ENCODE measurements at regions not wholly inside any gene's neighbourhood (a gene's known extent, or its start where the extent isn't known, plus 50 kb on each side); places are given as distances from the start of the nearest gene placed in this dataset.
A peak's percentile ranks its signal among the peaks of the same experiment; 100 is the strongest.

DNA sequence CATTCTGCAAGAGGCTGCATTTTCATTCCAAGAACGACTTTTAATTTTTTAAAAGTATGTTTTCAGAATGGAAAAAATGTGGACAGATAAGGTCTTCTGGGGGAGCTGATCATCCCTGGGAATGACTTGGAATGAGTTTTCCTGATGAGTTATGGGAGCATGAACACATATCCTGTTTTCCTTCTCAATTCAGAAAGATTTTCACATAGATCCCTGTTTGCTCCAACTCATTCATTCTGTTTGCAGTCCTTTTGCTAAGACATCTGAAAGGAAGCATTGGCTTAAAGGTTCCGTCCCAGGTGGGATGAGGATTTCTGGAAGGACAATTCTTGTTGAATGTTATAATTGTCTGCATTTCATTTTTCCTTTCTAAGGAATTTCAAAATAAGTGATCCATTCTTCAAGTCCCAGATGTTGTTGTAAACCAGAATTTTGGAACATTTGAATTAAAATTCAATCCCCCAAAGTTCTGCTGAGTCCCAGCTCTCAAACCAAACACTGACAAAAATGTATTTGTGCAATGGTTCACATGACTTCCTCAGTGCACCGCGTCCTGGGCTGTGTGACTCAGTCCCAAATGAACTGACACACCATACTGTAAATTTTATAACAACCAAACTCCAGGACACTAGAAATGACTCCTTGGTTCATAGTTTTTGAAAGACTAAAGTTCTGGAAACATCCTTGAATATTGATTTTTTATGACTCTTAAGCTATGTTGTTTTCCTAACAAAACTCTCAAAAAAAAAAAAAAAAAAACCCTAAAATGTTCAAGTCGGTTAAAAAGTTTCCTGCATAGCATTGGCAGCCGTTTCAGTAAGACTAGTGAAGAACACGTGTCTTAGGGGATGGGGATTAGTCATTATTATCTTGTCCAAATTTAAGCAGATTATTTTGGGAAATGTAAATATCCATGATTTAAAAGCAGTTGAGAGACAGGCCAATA lies 281.8 kb upstream of the TCF4 start:
- H3K4me1 ChIP-seq (ENCODE audit: control insufficient read depth in 3 of 3, insufficient read depth in 3 of 3, low read length in 3 of 3) = peaks cover 0 to 6% (median 2%) of the 10 kb centered on the region in 3 donors
- H3K9me3 ChIP-seq (ENCODE audit: control insufficient read depth in 3 of 3, low read length in 3 of 3) = no peaks in the 10 kb centered on the region

GRCh38 chr18:55868909-55869308 lies 280.9 kb upstream of the TCF4 start:
- H3K27ac ChIP-seq (ENCODE audit: low read depth, low read length) = no peak overlapping the region
- peaks cover 0 to 8% (median 2%) of the 10 kb centered on the region in 3 donors for H3K4me1 ChIP-seq (ENCODE audit: control insufficient read depth in 3 of 3, insufficient read depth in 3 of 3, low read length in 3 of 3)

More for the DNA sequence above, 281.8 kb upstream of the TCF4 start:
- Histone ChIP-seq H3K9ac (ENCODE audit: low read depth in 1 of 3, low read length in 3 of 3) (no peak overlapping the region), H3K36me3 (ENCODE audit: control insufficient read depth in 3 of 3, insufficient read depth in 3 of 3, low read length in 3 of 3) (no peaks in the 10 kb centered on the region), H3K4me3 (ENCODE audit: low read length in 3 of 3) (no peak overlapping the region), H3K27ac (ENCODE audit: low read depth, low read length) (no peak overlapping the region), H3K27me3 (ENCODE audit: control insufficient read depth in 3 of 3, insufficient read depth in 3 of 3, low read length in 3 of 3) (peaks cover 2 to 10% (median 7%) of the 10 kb centered on the region in 3 donors)

DNA sequence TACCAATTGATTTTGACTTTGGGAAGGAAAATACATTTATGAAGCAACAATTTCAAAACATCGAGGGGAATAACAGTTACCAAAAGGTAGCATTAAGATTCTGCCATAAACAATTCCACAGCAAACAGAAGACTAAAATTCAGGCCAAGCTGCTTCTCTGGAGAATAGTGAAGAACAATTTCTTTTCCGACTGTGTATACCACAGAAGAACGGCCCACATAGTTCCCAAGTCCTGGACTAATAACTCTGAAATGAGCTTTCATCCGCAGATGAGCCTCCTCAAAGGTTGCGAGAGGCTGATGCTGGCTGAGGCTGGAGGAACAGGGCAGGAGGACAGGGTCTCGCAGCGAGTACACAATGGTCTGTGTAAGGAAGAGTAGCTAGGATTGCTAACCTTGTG lies 278.9 kb upstream of the TCF4 start:
- no peak overlapping the region for H3K4me3 ChIP-seq (ENCODE audit: low read length in 3 of 3)
- H3K9me3 ChIP-seq (ENCODE audit: control insufficient read depth in 3 of 3, low read length in 3 of 3) = no peaks in the 10 kb centered on the region
- peaks cover 10 to 18% (median 11%) of the 10 kb centered on the region in 3 donors for H3K4me1 ChIP-seq (ENCODE audit: control insufficient read depth in 3 of 3, insufficient read depth in 3 of 3, low read length in 3 of 3)
- no peaks in the 10 kb centered on the region for H3K36me3 ChIP-seq (ENCODE audit: control insufficient read depth in 3 of 3, insufficient read depth in 3 of 3, low read length in 3 of 3)
- H3K27me3 ChIP-seq (ENCODE audit: control insufficient read depth in 3 of 3, insufficient read depth in 3 of 3, low read length in 3 of 3) = peaks cover 8 to 23% (median 14%) of the 10 kb centered on the region in 3 donors
- no peak overlapping the region for H3K27ac ChIP-seq (ENCODE audit: low read depth, low read length)
- H3K9ac ChIP-seq (ENCODE audit: low read depth in 1 of 3, low read length in 3 of 3) = no peak overlapping the region

More at GRCh38 chr18:55868909-55869308, 280.9 kb upstream of the TCF4 start:
- Histone ChIP-seq H3K4me3 (ENCODE audit: low read length in 3 of 3) (no peak overlapping the region), H3K9ac (ENCODE audit: low read depth in 1 of 3, low read length in 3 of 3) (no peak overlapping the region), H3K36me3 (ENCODE audit: control insufficient read depth in 3 of 3, insufficient read depth in 3 of 3, low read length in 3 of 3) (no peaks in the 10 kb centered on the region), H3K27me3 (ENCODE audit: control insufficient read depth in 3 of 3, insufficient read depth in 3 of 3, low read length in 3 of 3) (peaks cover 2 to 10% (median 7%) of the 10 kb centered on the region in 3 donors), H3K9me3 (ENCODE audit: control insufficient read depth in 3 of 3, low read length in 3 of 3) (no peaks in the 10 kb centered on the region)

DNA sequence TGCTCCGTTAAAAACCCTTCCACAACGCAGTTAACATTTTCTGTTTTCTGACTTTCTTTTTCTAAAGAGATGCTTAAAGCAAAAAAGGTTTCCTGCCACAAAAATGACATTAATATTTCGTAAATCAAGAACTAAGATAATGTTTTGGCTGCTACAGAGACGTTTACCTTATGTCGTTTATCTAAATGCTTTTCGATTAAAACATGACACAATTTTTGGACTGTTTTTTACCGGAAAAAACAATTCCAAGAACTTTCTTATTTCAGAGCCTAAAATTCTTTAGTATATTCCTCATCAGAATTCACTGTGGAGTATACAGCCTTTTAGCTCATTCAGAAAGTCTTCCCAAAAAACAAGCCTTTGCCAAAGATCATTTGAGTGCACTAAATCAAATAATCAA lies 278.0 kb upstream of the TCF4 start:
- Histone ChIP-seq H3K27ac (ENCODE audit: low read depth, low read length) (no peak overlapping the region), H3K4me1 (ENCODE audit: control insufficient read depth in 3 of 3, insufficient read depth in 3 of 3, low read length in 3 of 3) (peaks cover 13 to 23% (median 14%) of the 10 kb centered on the region in 3 donors), H3K4me3 (ENCODE audit: low read length in 3 of 3) (no peak overlapping the region), H3K27me3 (ENCODE audit: control insufficient read depth in 3 of 3, insufficient read depth in 3 of 3, low read length in 3 of 3) (peaks cover 14 to 31% (median 23%) of the 10 kb centered on the region in 3 donors), H3K36me3 (ENCODE audit: control insufficient read depth in 3 of 3, insufficient read depth in 3 of 3, low read length in 3 of 3) (no peaks in the 10 kb centered on the region), H3K9me3 (ENCODE audit: control insufficient read depth in 3 of 3, low read length in 3 of 3) (no peaks in the 10 kb centered on the region), H3K9ac (ENCODE audit: low read depth in 1 of 3, low read length in 3 of 3) (no peak overlapping the region)

DNA sequence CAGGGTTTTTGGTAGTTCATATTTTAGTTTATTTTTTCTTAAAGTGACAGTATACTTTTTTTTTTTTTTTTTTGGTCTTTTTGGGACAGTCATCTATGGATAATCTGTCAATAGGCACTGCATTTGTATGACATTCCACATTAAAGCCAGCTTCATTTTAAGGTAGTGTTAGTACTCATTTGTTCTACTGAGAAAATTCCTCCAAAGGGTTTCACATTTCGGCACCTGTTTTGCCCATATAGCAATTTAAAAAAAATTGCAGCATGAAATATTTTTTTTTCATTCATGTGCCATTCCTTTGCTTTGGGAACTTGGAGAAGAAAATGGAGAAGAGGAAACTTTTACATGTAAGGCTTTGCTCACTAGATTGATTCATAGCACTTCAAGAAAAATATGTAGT lies 276.3 kb upstream of the TCF4 start:
- Histone ChIP-seq H3K9ac (ENCODE audit: low read depth in 1 of 3, low read length in 3 of 3) (no peak overlapping the region), H3K27ac (ENCODE audit: low read depth, low read length) (no peak overlapping the region), H3K9me3 (ENCODE audit: control insufficient read depth in 3 of 3, low read length in 3 of 3) (no peaks in the 10 kb centered on the region), H3K27me3 (ENCODE audit: control insufficient read depth in 3 of 3, insufficient read depth in 3 of 3, low read length in 3 of 3) (peaks cover 14 to 38% (median 34%) of the 10 kb centered on the region in 3 donors), H3K36me3 (ENCODE audit: control insufficient read depth in 3 of 3, insufficient read depth in 3 of 3, low read length in 3 of 3) (no peaks in the 10 kb centered on the region), H3K4me3 (ENCODE audit: low read length in 3 of 3) (no peak overlapping the region), H3K4me1 (ENCODE audit: control insufficient read depth in 3 of 3, insufficient read depth in 3 of 3, low read length in 3 of 3) (peaks cover 13 to 19% (median 14%) of the 10 kb centered on the region in 3 donors)

DNA sequence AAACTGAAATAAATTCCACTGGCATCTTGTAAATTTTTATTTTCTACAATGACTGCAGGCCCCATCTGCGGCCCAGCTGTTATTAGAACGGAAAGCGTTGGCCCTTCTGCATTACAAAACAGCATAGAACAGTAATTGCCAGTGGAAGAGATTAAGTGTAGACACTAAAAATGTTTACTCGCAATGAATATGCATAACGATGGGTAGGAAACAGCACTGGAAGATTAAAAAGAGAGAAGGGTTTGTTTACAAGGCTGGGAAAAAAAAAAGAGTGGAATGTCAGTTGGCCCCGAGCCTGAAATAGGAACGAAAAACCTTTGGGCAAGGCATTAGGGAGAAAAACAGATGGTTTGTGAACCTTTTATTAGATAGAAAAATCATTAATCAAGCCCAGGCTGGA lies 275.9 kb upstream of the TCF4 start:
- Histone ChIP-seq H3K36me3 (ENCODE audit: control insufficient read depth in 3 of 3, insufficient read depth in 3 of 3, low read length in 3 of 3) (no peaks in the 10 kb centered on the region), H3K9me3 (ENCODE audit: control insufficient read depth in 3 of 3, low read length in 3 of 3) (no peaks in the 10 kb centered on the region), H3K27ac (ENCODE audit: low read depth, low read length) (peak overlapping the region; percentile 31), H3K4me1 (ENCODE audit: control insufficient read depth in 3 of 3, insufficient read depth in 3 of 3, low read length in 3 of 3) (peaks cover 13 to 22% (median 16%) of the 10 kb centered on the region in 3 donors), H3K4me3 (ENCODE audit: low read length in 3 of 3) (no peak overlapping the region), H3K9ac (ENCODE audit: low read depth in 1 of 3, low read length in 3 of 3) (no peak overlapping the region), H3K27me3 (ENCODE audit: control insufficient read depth in 3 of 3, insufficient read depth in 3 of 3, low read length in 3 of 3) (peaks cover 14 to 41% (median 34%) of the 10 kb centered on the region in 3 donors)

DNA sequence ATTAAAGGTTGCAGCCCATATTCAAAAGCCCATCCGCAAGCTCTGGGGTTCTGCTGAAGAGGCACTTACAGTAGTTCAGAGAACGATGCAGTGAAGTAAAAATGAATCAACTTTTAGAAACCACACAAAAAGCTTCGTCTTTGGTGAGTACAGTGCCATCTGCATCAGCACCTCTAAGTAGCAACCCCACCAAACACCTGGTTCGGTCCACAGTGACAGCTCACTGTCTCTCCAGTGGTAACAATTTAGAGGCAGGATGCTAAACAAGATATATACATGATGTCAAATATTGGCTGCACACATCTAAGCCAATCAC lies 275.4 kb upstream of the TCF4 start:
- peaks cover 13 to 26% (median 21%) of the 10 kb centered on the region in 3 donors for H3K4me1 ChIP-seq (ENCODE audit: control insufficient read depth in 3 of 3, insufficient read depth in 3 of 3, low read length in 3 of 3)
- H3K9ac ChIP-seq (ENCODE audit: low read depth in 1 of 3, low read length in 3 of 3) = no peak overlapping the region
- no peaks in the 10 kb centered on the region for H3K36me3 ChIP-seq (ENCODE audit: control insufficient read depth in 3 of 3, insufficient read depth in 3 of 3, low read length in 3 of 3)
- no peaks in the 10 kb centered on the region for H3K9me3 ChIP-seq (ENCODE audit: control insufficient read depth in 3 of 3, low read length in 3 of 3)
- H3K4me3 ChIP-seq (ENCODE audit: low read length in 3 of 3) = peak overlapping the region; percentile 37 to 50 (median 39)
- peaks cover 14 to 45% (median 39%) of the 10 kb centered on the region in 3 donors for H3K27me3 ChIP-seq (ENCODE audit: control insufficient read depth in 3 of 3, insufficient read depth in 3 of 3, low read length in 3 of 3)
- peak overlapping the region; percentile 31 for H3K27ac ChIP-seq (ENCODE audit: low read depth, low read length)

DNA sequence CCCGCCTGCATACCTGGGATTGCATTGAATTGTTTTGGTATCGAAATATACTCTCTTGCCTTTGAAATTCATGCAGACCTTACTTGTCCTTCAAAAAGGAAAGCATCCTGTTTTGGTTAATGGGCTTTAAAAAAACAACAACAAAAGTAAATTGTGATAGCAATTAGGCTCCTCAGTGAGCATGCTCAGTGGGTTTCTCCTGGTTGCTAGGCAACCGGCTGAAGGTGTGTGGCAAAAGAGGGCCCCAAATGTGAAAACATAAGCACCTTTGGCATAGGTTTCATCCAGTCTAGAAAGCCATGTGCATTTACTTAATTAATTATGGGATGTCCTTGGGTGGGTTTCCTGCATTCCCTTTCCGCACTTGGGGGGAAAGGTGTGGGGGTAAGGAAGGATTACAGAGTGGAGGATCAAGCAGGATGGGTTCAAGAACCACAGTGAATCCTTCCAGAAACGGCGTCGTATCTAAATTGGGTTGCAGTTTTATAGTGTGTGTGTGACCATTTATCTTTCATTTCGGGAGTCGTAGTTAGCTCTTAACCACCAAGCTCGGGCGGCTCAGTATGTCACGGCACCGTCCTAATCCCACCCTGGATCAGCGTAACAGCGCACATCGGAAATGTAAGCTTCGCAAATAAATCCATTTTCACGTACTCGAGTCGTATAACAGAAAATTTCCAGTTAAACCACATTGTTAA lies 274.9 kb upstream of the TCF4 start:
- H3K9ac ChIP-seq (ENCODE audit: low read depth in 1 of 3, low read length in 3 of 3) = no peak overlapping the region
- H3K27ac ChIP-seq (ENCODE audit: low read depth, low read length) = peak overlapping the region; percentile 31
- peaks cover 13 to 26% (median 24%) of the 10 kb centered on the region in 3 donors for H3K4me1 ChIP-seq (ENCODE audit: control insufficient read depth in 3 of 3, insufficient read depth in 3 of 3, low read length in 3 of 3)
- no peaks in the 10 kb centered on the region for H3K9me3 ChIP-seq (ENCODE audit: control insufficient read depth in 3 of 3, low read length in 3 of 3)
- no peaks in the 10 kb centered on the region for H3K36me3 ChIP-seq (ENCODE audit: control insufficient read depth in 3 of 3, insufficient read depth in 3 of 3, low read length in 3 of 3)
- H3K27me3 ChIP-seq (ENCODE audit: control insufficient read depth in 3 of 3, insufficient read depth in 3 of 3, low read length in 3 of 3) = peaks cover 14 to 50% (median 43%) of the 10 kb centered on the region in 3 donors
- peak overlapping the region; percentile 37 to 50 (median 39) for H3K4me3 ChIP-seq (ENCODE audit: low read length in 3 of 3)

GRCh38 chr18:55861266-55861665 lies 273.3 kb upstream of the TCF4 start:
- peaks cover 12 to 46% (median 44%) of the 10 kb centered on the region in 3 donors for H3K27me3 ChIP-seq (ENCODE audit: control insufficient read depth in 3 of 3, insufficient read depth in 3 of 3, low read length in 3 of 3)
- H3K27ac ChIP-seq (ENCODE audit: low read depth, low read length) = no peak overlapping the region
- H3K4me1 ChIP-seq (ENCODE audit: control insufficient read depth in 3 of 3, insufficient read depth in 3 of 3, low read length in 3 of 3) = peaks cover 11 to 26% (median 24%) of the 10 kb centered on the region in 3 donors
- H3K36me3 ChIP-seq (ENCODE audit: control insufficient read depth in 3 of 3, insufficient read depth in 3 of 3, low read length in 3 of 3) = no peaks in the 10 kb centered on the region
- no peak overlapping the region for H3K9ac ChIP-seq (ENCODE audit: low read depth in 1 of 3, low read length in 3 of 3)
- H3K9me3 ChIP-seq (ENCODE audit: control insufficient read depth in 3 of 3, low read length in 3 of 3) = no peaks in the 10 kb centered on the region
- no peak overlapping the region for H3K4me3 ChIP-seq (ENCODE audit: low read length in 3 of 3)
